GM12878 (cell line): ENCODE measurements at regions not wholly inside any gene's neighbourhood (a gene's known extent, or its start where the extent isn't known, plus 50 kb on each side); places are given as distances from the start of the nearest gene placed in this dataset.

Source experiments
- ATAC-seq: fragments of 200-7000 bp; cut with Tn5 transposase; 3 replicates; pipeline ENCODE4 v1.9.1; 2020; ENCODE audit warnings: mild to moderate bottlenecking, moderate library complexity
- BruUV-seq: library from RNA; stranded (reverse); fragments of 400-500 nt; replicated peaks from 2 replicates; lab custom pipeline; 2021; lab: Mats Ljungman, UMichigan
- CTCF ChIA-PET: fragments of 300-600 bp; sonication (Branson Sonifier 250); formaldehyde crosslinking; extraction: SDS; loops from one replicate; lab custom pipeline; 2021; ENCODE audit warnings: inconsistent platforms; lab: Yijun Ruan, JAX
- POLR2A ChIA-PET: fragments of 350-600 bp; formaldehyde crosslinking; extraction: SDS; loops from one replicate; lab custom pipeline; 2021; ENCODE audit warnings: inconsistent platforms; lab: Charles Lee
- RAD21 ChIA-PET: fragments of 300-600 bp; sonication (Branson Sonifier 250); formaldehyde crosslinking; loops from one replicate; lab custom pipeline; 2023; ENCODE audit warnings: antibody characterized with exemption; ENCODE audit not compliant: unreplicated experiment; lab: Charles Lee
- SMC1A ChIA-PET: fragments of 300-600 bp; sonication (Branson Sonifier 250); formaldehyde crosslinking; loops from one replicate; lab custom pipeline; 2023; ENCODE audit not compliant: unreplicated experiment, uncharacterized antibody; lab: Charles Lee
- DNase-seq: peaks from one replicate; pipeline ENCODE4 v3.0.0-alpha.2; 2011; ENCODE audit warnings: low read depth, low spot score
- FAIRE-seq: peaks from 3 replicates; lab custom pipeline; 2011; peaks lifted over from hg19 to GRCh38; lab: Jason Lieb, UNC
- H2AFZ ChIP-seq: 2 replicates; pipeline ENCODE4 v1.6.0; 2011; ENCODE audit warnings: low read depth, low read length, control low read depth; ENCODE audit not compliant: control insufficient read depth
- H3K27ac ChIP-seq: 2 replicates; pipeline ENCODE4 v1.5.1; 2011; ENCODE audit warnings: control low read depth; ENCODE audit not compliant: control insufficient read depth, insufficient read depth
- H3K27me3 ChIP-seq, 2 experiments: replicated peaks in 1 of 2; 2 replicates each; pipeline versions ENCODE4 v1.6.0 to v1.6.1; 2011; ENCODE audit warnings: low read length in 1 of 2; ENCODE audit not compliant: control insufficient read depth in 2 of 2, insufficient read depth in 2 of 2
- H3K36me3 ChIP-seq, 2 experiments: 2 replicates each; pipeline ENCODE4 v1.5.1; 2011; ENCODE audit warnings: low read length in 1 of 2; ENCODE audit not compliant: control insufficient read depth in 2 of 2, insufficient read depth in 2 of 2
- H3K4me1 ChIP-seq: 2 replicates; pipeline ENCODE4 v1.6.1; 2011; ENCODE audit warnings: mild to moderate bottlenecking, low read length, moderate library complexity, mixed read lengths; ENCODE audit not compliant: control insufficient read depth, insufficient read depth
- H3K4me2 ChIP-seq: 2 replicates; pipeline ENCODE4 v1.6.0; 2011; ENCODE audit warnings: control low read depth; ENCODE audit not compliant: control insufficient read depth, insufficient read depth
- H3K4me3 ChIP-seq: fragments of 200-600 bp; sonication (generic); 2 replicates; pipeline ENCODE4 v1.5.1; 2016
- H3K79me2 ChIP-seq: 2 replicates; pipeline ENCODE4 v1.6.0; 2011; ENCODE audit warnings: low read length; ENCODE audit not compliant: control insufficient read depth, insufficient read depth
- H3K9ac ChIP-seq: 2 replicates; pipeline ENCODE4 v1.8.0; 2011; ENCODE audit warnings: low read length, control low read depth, mixed read lengths; ENCODE audit not compliant: control insufficient read depth, insufficient read depth
- H3K9me3 ChIP-seq: replicated peaks from 3 replicates; pipeline ENCODE4 v1.5.1; 2011; ENCODE audit warnings: mild to moderate bottlenecking, low read length; ENCODE audit not compliant: control insufficient read depth, insufficient read depth
- H4K20me1 ChIP-seq: 2 replicates; pipeline ENCODE4 v1.6.0; 2011; ENCODE audit not compliant: control insufficient read depth, insufficient read depth
- BRCA1 ChIP-seq: IDR thresholded peaks from 2 replicates; pipeline ENCODE4 v1.6.1; 2011; ENCODE audit warnings: low read depth, low read length, improper control_type of control experiment
- CHD2 ChIP-seq: IDR thresholded peaks from 2 replicates; pipeline ENCODE4 v1.6.1; 2011; ENCODE audit warnings: low read depth, low read length, improper control_type of control experiment, borderline replicate concordance
- DPF2 ChIP-seq: fragments of 450-650 bp; IDR thresholded peaks from 2 replicates; pipeline ENCODE4 v1.6.1; 2017; ENCODE audit warnings: mild to moderate bottlenecking
- EED ChIP-seq: sonication (generic); IDR thresholded peaks from 2 replicates; pipeline ENCODE4 v1.6.1; 2016; ENCODE audit warnings: antibody characterized with exemption, low read depth
- ELK1 ChIP-seq: IDR thresholded peaks from 2 replicates; pipeline ENCODE4 v1.6.1; 2012; ENCODE audit warnings: low read depth, low read length, improper control_type of control experiment
- JUNB ChIP-seq: IDR thresholded peaks from 2 replicates; pipeline ENCODE4 v1.6.1; 2016; ENCODE audit warnings: antibody characterized with exemption, mild to moderate bottlenecking
- KAT2A ChIP-seq: conservative IDR thresholded peaks from 2 replicates; pipeline ENCODE4 v1.6.1; 2011; ENCODE audit warnings: low read depth, low read length; ENCODE audit not compliant: control insufficient read depth
- MYB ChIP-seq: fragments of 150-350 bp; IDR thresholded peaks from 2 replicates; pipeline ENCODE4 v1.6.1; 2014; ENCODE audit warnings: mild to moderate bottlenecking, low read depth, low read length, borderline replicate concordance
- NFXL1 ChIP-seq: fragments of 450-650 bp; IDR thresholded peaks from 2 replicates; pipeline ENCODE4 v1.6.1; 2017; ENCODE audit warnings: antibody characterized with exemption, mild to moderate bottlenecking, borderline replicate concordance
- NR2C2 ChIP-seq: IDR thresholded peaks from 2 replicates; pipeline ENCODE4 v1.6.1; 2011; ENCODE audit warnings: borderline replicate concordance, low read depth; ENCODE audit not compliant: control insufficient read depth, insufficient read length
- PAX5 ChIP-seq: IDR thresholded peaks from 2 replicates; pipeline ENCODE4 v1.6.1; 2011; ENCODE audit warnings: low read depth, low read length, borderline replicate concordance
- RCOR1 ChIP-seq: conservative IDR thresholded peaks from 2 replicates; pipeline ENCODE4 v1.6.1; 2012; ENCODE audit warnings: low read depth, low read length, improper control_type of control experiment
- SMARCA5 ChIP-seq: fragments of 450-650 bp; IDR thresholded peaks from 2 replicates; pipeline ENCODE4 v1.6.1; 2017; ENCODE audit warnings: mild to moderate bottlenecking
- SP1 ChIP-seq: IDR thresholded peaks from one replicate; pipeline ENCODE4 v1.6.1; 2011; ENCODE audit warnings: low read depth, low read length
- SRF ChIP-seq, 2 experiments: IDR thresholded peaks; 2 replicates each; pipeline ENCODE4 v1.6.1; 2011; ENCODE audit warnings: low read depth in 2 of 2, low read length in 2 of 2, mild to moderate bottlenecking in 1 of 2, moderate library complexity in 1 of 2
- SUPT20H ChIP-seq: IDR thresholded peaks from 2 replicates; pipeline ENCODE4 v1.6.1; 2011; ENCODE audit warnings: low read depth, mild to moderate bottlenecking, low read length, moderate library complexity, borderline replicate concordance; ENCODE audit not compliant: control insufficient read depth
- ZZZ3 ChIP-seq: IDR thresholded peaks from 2 replicates; pipeline ENCODE4 v1.6.1; 2011; ENCODE audit warnings: low read depth; ENCODE audit not compliant: control insufficient read depth, insufficient read length
- WGBS: methylation state at CpG from one replicate; pipeline ENCODE4 v1.1.6; 2016; ENCODE audit warnings: low lambda C conversion rate; ENCODE audit not compliant: insufficient replicate concordance, insufficient coverage; ENCODE audit errors: missing lambda C conversion rate; 5-methylcytosine and 5-hydroxymethylcytosine counted together
- in situ Hi-C: fragments of 300-500 bp; cut with MboI; formaldehyde crosslinking; loops from 9 replicates; pipeline ENCODE4 v1.14.3; 2018; ENCODE audit warnings: mixed read lengths
- intact Hi-C: fragments of 100-400 bp; cut with micrococcal nuclease; formaldehyde crosslinking; loops from one replicate; pipeline ENCODE4 v1.14.2; 2022; ENCODE audit not compliant: unreplicated experiment
- TF ChIP-seq, protein P1 (sequence below): IDR thresholded peaks from 2 replicates; pipeline ENCODE4 v1.6.1; 2011; ENCODE audit warnings: low read depth, mild to moderate bottlenecking, low read length, moderate library complexity, borderline replicate concordance; ENCODE audit errors: extremely low read depth
- TF ChIP-seq, protein P2 (sequence below): fragments of 450-650 bp; IDR thresholded peaks from 2 replicates; pipeline ENCODE4 v1.6.1; 2017; ENCODE audit warnings: low read depth, mild to moderate bottlenecking, moderate library complexity

DNA sequence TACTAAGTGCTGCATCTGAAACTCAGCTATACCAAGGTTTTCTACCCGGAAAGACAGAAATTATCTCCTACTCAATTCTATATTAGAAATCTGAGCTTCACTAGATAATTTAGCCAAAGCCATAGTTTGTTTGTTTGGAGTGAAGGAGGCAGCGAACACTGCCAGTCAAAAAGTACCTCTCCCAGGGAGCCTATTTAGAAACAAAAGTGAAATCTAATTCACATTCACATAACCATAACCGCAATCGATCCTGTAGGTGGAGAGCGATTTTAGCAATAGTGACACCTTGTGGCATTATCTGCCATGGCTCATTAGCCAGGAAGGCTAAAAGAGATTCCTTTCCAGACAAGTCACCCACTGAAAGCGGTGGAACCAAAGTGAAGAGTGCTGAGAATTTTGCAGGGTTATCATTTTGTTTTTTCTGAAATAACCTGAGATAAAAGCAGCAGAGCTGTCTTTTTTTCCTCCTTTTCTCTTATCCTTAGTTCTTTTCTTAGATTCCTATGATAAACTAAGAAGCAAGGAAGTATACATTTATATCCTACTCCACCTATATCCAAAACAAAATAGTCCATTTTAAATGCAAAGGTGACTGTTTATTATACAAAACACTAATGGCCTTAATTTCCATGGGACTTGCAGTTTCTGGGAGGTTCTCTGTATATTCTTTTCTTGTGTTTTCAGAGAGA lies 83.7 kb upstream of the BET1 start:
- in situ Hi-C loops (loop anchor here (5.0 to 10.0 kb wide), 2 partner anchors 186 to 283 kb away; no protein-coding TSS in a partner anchor), intact Hi-C loops (loop anchor here (1.0 to 5.0 kb wide), 5 partner anchors 134 to 307 kb away; partner anchors contain the start of gene COL1A2)
- no TSS peak for BruUV-seq
- Histone ChIP-seq H3K27me3 (no peaks in the 10 kb centered on the region; a peak in 1 of 4 replicates), H3K9me3 (no peaks in the 10 kb centered on the region), H3K9ac (no peak overlapping the region), H3K4me2 (peak overlapping the region; percentile 21; the same call in 1 of the 2 replicates), H4K20me1 (no peaks in the 10 kb centered on the region), H3K27ac (no peak overlapping the region), H3K79me2 (no peaks in the 10 kb centered on the region), H3K4me3 (no peak overlapping the region), H2AFZ (peak overlapping the region; percentile 68), H3K36me3 (no peaks in the 10 kb centered on the region), H3K4me1 (no peaks in the 10 kb centered on the region)
- WGBS, result 10% methylated on average over 6 of the region's 6 CpGs
- ChIA-PET RAD21 (interaction anchor here (0.7 to 5.6 kb wide), 50 partner anchors 10 to 310 kb away, joined by 3 to 65 read pairs (median 4); partner anchors contain the start of genes COL1A2, GNG11 and GNGT1), SMC1A (interaction anchor here (0.7 to 8.7 kb wide), 65 partner anchors 9 to 307 kb away, joined by 3 to 113 read pairs (median 5); partner anchors contain the start of genes COL1A2, GNG11 and GNGT1), CTCF (interaction anchor here (0.7 to 10.4 kb wide), 61 partner anchors 9 to 842 kb away, joined by 3 to 172 read pairs (median 5); partner anchors contain the start of genes COL1A2, GNG11 and GNGT1), POLR2A (interaction anchor here (0.7 to 1.3 kb wide), 3 partner anchors 34 to 46 kb away, joined by 3 to 6 read pairs (median 6); no protein-coding TSS in a partner anchor)
- ATAC-seq (peak; percentile 97), FAIRE-seq (peak; percentile 92), DNase-seq (peak; percentile 66)
- no peak for TF ChIP-seq ZZZ3
- TF ChIP-seq, protein P1, sequence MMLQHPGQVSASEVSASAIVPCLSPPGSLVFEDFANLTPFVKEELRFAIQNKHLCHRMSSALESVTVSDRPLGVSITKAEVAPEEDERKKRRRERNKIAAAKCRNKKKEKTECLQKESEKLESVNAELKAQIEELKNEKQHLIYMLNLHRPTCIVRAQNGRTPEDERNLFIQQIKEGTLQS, result no peak
- no peak for TF ChIP-seq SRF (IDR thresholded peaks at IDR 0.05; ENCODE audit: low read depth in 2 of 2, low read length in 2 of 2)
- TF ChIP-seq, protein P2, sequence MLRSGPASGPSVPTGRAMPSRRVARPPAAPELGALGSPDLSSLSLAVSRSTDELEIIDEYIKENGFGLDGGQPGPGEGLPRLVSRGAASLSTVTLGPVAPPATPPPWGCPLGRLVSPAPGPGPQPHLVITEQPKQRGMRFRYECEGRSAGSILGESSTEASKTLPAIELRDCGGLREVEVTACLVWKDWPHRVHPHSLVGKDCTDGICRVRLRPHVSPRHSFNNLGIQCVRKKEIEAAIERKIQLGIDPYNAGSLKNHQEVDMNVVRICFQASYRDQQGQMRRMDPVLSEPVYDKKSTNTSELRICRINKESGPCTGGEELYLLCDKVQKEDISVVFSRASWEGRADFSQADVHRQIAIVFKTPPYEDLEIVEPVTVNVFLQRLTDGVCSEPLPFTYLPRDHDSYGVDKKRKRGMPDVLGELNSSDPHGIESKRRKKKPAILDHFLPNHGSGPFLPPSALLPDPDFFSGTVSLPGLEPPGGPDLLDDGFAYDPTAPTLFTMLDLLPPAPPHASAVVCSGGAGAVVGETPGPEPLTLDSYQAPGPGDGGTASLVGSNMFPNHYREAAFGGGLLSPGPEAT, result peak; percentile 51; the same call in 1 of the 2 replicates
- no peak for TF ChIP-seq RCOR1
- no peak for TF ChIP-seq CHD2
- no peak for TF ChIP-seq BRCA1
- no peak for TF ChIP-seq JUNB
- TF ChIP-seq EED, result 0 out of 2 replicates have a peak, but pooled peaks have one; percentile 35
- peak; percentile 80; the same call in 1 of the 2 replicates for TF ChIP-seq SMARCA5
- no peak for TF ChIP-seq ELK1
- peak; percentile 78 for TF ChIP-seq DPF2
- no peak for TF ChIP-seq SUPT20H
- no peak for TF ChIP-seq MYB
- TF ChIP-seq SP1, result no peak
- 0 out of 2 replicates have a peak, but pooled peaks have one; percentile 58 for TF ChIP-seq PAX5
- TF ChIP-seq NFXL1, result no peak
- no peak for TF ChIP-seq KAT2A
- TF ChIP-seq NR2C2, result no peak
